GM21737 (cell line): ENCODE measurements at regions not wholly inside any gene's neighbourhood (a gene's known extent, or its start where the extent isn't known, plus 50 kb on each side); places are given as distances from the start of the nearest gene placed in this dataset.
A peak's percentile ranks its signal among the peaks of the same experiment; 100 is the strongest.

ENCODE experiments used
- ATAC-seq: cut with Tn5 transposase; IDR thresholded peaks from one replicate; pipeline ENCODE4 v1.9.1; 2021; ENCODE audit warnings: mild to moderate bottlenecking, moderate library complexity; ENCODE audit not compliant: unreplicated experiment

GRCh38 chr12:66960006-66960405, 281.1 kb upstream of the GRIP1 start:
- ATAC-seq, result no peak

GRCh38 chr12:66960704-66961690, 282.1 kb upstream of the GRIP1 start:
- ATAC-seq, result no peak

GRCh38 chr12:66962290-66962689, 283.4 kb upstream of the GRIP1 start:
- ATAC-seq, result no peak

GRCh38 chr12:66963901-66964300, 285.0 kb upstream of the GRIP1 start:
- no peak for ATAC-seq

- ATAC-seq, result no peak
Measured at GRCh38 chr12:66964629-66965028, 285.8 kb upstream of the GRIP1 start.

GRCh38 chr12:66965621-66966020, 286.7 kb upstream of the GRIP1 start:
- no peak for ATAC-seq

- no peak for ATAC-seq
Measured at GRCh38 chr12:66971816-66972215, 292.9 kb upstream of the GRIP1 start.

- no peak for ATAC-seq
Measured at GRCh38 chr12:66976526-66976925, 292.6 kb upstream of the CAND1 start.

GRCh38 chr12:66978802-66979201, 290.4 kb upstream of the CAND1 start:
- ATAC-seq, result no peak

- ATAC-seq, result no peak
Measured at GRCh38 chr12:66979251-66979650, 289.9 kb upstream of the CAND1 start.

- no peak for ATAC-seq
Measured at GRCh38 chr12:66984077-66984476, 285.1 kb upstream of the CAND1 start.

- no peak for ATAC-seq
Measured at GRCh38 chr12:66984962-66985361, 284.2 kb upstream of the CAND1 start.

- ATAC-seq, result no peak
Measured at GRCh38 chr12:66999141-66999540, 270.0 kb upstream of the CAND1 start.

- no peak for ATAC-seq
Measured at GRCh38 chr12:67001251-67001650, 267.9 kb upstream of the CAND1 start.

- no peak for ATAC-seq
Measured at GRCh38 chr12:67002720-67003119, 266.4 kb upstream of the CAND1 start.

- ATAC-seq, result no peak
Measured at GRCh38 chr12:67006610-67007009, 262.5 kb upstream of the CAND1 start.

- ATAC-seq, result no peak
Measured at GRCh38 chr12:67014642-67015041, 254.5 kb upstream of the CAND1 start.

GRCh38 chr12:67018105-67018504, 251.1 kb upstream of the CAND1 start:
- no peak for ATAC-seq

GRCh38 chr12:67019070-67019469, 250.1 kb upstream of the CAND1 start:
- ATAC-seq, result no peak

GRCh38 chr12:67025543-67026114, 243.5 kb upstream of the CAND1 start:
- peak; percentile 71 for ATAC-seq

GRCh38 chr12:67026487-67027246, 242.5 kb upstream of the CAND1 start:
- no peak for ATAC-seq

- no peak for ATAC-seq
Measured at GRCh38 chr12:67028529-67028928, 240.6 kb upstream of the CAND1 start.
